Parathyroid adenoma (tissue), 2 donors: ENCODE measurements at regions not wholly inside any gene's neighbourhood (a gene's known extent, or its start where the extent isn't known, plus 50 kb on each side); places are given as distances from the start of the nearest gene placed in this dataset.

ENCODE experiments used
- H2AFZ ChIP-seq: fragments of 300-600 bp; sonication (generic); one replicate; pipeline ENCODE4 v1.7.0; 2017; ENCODE audit warnings: antibody characterized with exemption, mild to moderate bottlenecking
- H3K27ac ChIP-seq: fragments of 300-600 bp; sonication (generic); one replicate; pipeline ENCODE4 v1.7.0; 2017
- H3K27me3 ChIP-seq: fragments of 300-600 bp; sonication (generic); one replicate; pipeline ENCODE4 v1.7.0; 2017; ENCODE audit warnings: low read length; ENCODE audit not compliant: control insufficient read depth, insufficient read depth
- H3K36me3 ChIP-seq: fragments of 300-600 bp; sonication (generic); one replicate; pipeline ENCODE4 v1.7.0; 2017; ENCODE audit warnings: low read length; ENCODE audit not compliant: control insufficient read depth, insufficient read depth
- H3K4me1 ChIP-seq: fragments of 300-600 bp; sonication (generic); one replicate; pipeline ENCODE4 v1.7.0; 2017; ENCODE audit warnings: control low read depth
- H3K4me2 ChIP-seq: fragments of 300-600 bp; sonication (generic); one replicate; pipeline ENCODE4 v1.7.0; 2017; ENCODE audit warnings: low read length
- H3K4me3 ChIP-seq: fragments of 300-600 bp; sonication (generic); one replicate; pipeline ENCODE4 v1.7.0; 2017; ENCODE audit warnings: low read depth, low read length
- H3K79me2 ChIP-seq: fragments of 300-600 bp; sonication (generic); one replicate; pipeline ENCODE4 v1.7.0; 2017; ENCODE audit warnings: control low read depth
- H3K9ac ChIP-seq: fragments of 300-600 bp; sonication (generic); one replicate; pipeline ENCODE4 v1.7.0; 2017; ENCODE audit warnings: mild to moderate bottlenecking
- H3K9me3 ChIP-seq: fragments of 300-600 bp; sonication (generic); one replicate; pipeline ENCODE4 v1.7.0; 2017; ENCODE audit warnings: low read length; ENCODE audit not compliant: control insufficient read depth
- CTCF ChIP-seq: fragments of 300-600 bp; sonication (generic); IDR thresholded peaks from one replicate; pipeline ENCODE4 v1.7.0; 2017; ENCODE audit warnings: antibody characterized with exemption, mild to moderate bottlenecking
- donor health status: primary hyperparathyroidism.

- no peak overlapping the region for H3K27ac ChIP-seq
- no peak overlapping the region for H3K4me3 ChIP-seq
- TF ChIP-seq CTCF, result no peak
- H3K79me2 ChIP-seq, result no peaks in the 10 kb centered on the region
- H3K27me3 ChIP-seq, result no peaks in the 10 kb centered on the region
- H3K9ac ChIP-seq, result no peak overlapping the region
- no peaks in the 10 kb centered on the region for H3K36me3 ChIP-seq
- H3K4me2 ChIP-seq, result no peak overlapping the region
- peaks cover 4% of the 10 kb centered on the region for H3K4me1 ChIP-seq
- H3K9me3 ChIP-seq, result no peaks in the 10 kb centered on the region
- no peak overlapping the region for H2AFZ ChIP-seq
These were observed 76.4 kb downstream of the HRH4 start for GRCh38 chr18:24536834-24537233.

- no peaks in the 10 kb centered on the region for H3K79me2 ChIP-seq
- H3K4me2 ChIP-seq, result no peak overlapping the region
- no peak overlapping the region for H2AFZ ChIP-seq
- no peaks in the 10 kb centered on the region for H3K9me3 ChIP-seq
- no peak overlapping the region for H3K4me3 ChIP-seq
- no peaks in the 10 kb centered on the region for H3K27me3 ChIP-seq
- no peak overlapping the region for H3K27ac ChIP-seq
- H3K9ac ChIP-seq, result no peak overlapping the region
- H3K4me1 ChIP-seq, result peaks cover 4% of the 10 kb centered on the region
- H3K36me3 ChIP-seq, result no peaks in the 10 kb centered on the region
- TF ChIP-seq CTCF, result no peak
These were observed 78.2 kb downstream of the HRH4 start for GRCh38 chr18:24538414-24539264.

GRCh38 chr18:24539866-24540617, 79.6 kb downstream of the HRH4 start:
- Histone ChIP-seq H3K4me1 (peaks cover 4% of the 10 kb centered on the region), H3K4me2 (no peak overlapping the region), H2AFZ (peak overlapping the region; percentile 69), H3K36me3 (no peaks in the 10 kb centered on the region), H3K9me3 (no peaks in the 10 kb centered on the region), H3K79me2 (no peaks in the 10 kb centered on the region), H3K27me3 (no peaks in the 10 kb centered on the region), H3K9ac (no peak overlapping the region), H3K27ac (no peak overlapping the region), H3K4me3 (no peak overlapping the region)
- TF ChIP-seq CTCF, result no peak

- Histone ChIP-seq H3K9me3 (no peaks in the 10 kb centered on the region), H3K79me2 (no peaks in the 10 kb centered on the region), H2AFZ (peak overlapping the region; percentile 69), H3K4me3 (no peak overlapping the region), H3K36me3 (no peaks in the 10 kb centered on the region), H3K4me2 (no peak overlapping the region), H3K27ac (no peak overlapping the region), H3K27me3 (no peaks in the 10 kb centered on the region), H3K4me1 (peaks cover 4% of the 10 kb centered on the region), H3K9ac (no peak overlapping the region)
- TF ChIP-seq CTCF, result no peak
These were observed 80.5 kb downstream of the HRH4 start for GRCh38 chr18:24540896-24541295.
